ENCODE measurements at regions not wholly inside any gene's neighbourhood (a gene's known extent, or its start where the extent isn't known, plus 50 kb on each side); places are given as distances from the start of the nearest gene placed in this dataset.

DNA sequence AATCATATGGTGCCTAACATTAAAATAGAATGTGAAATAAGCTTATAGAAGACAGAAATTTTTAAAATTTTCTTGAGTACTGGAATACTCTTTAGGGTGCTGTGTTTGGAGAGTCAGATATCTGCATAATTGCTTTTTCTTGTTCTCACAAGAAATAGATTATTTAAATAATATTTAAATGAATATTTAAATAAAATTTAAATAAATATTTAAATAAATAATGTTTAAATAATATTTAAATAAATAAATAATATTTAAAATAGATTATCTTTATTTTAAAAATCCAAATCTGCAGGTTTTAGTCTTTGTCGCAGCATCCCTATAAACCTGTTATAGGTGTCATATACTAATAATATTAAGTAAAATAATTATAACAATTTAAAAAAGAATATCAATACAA, 1589.4 kb downstream of the MAT2B start:
- Histone ChIP-seq H3K27ac (ENCODE audit: low read depth, low read length, poor library complexity, severe bottlenecking) (no peak overlapping the region), H4K20me1 (ENCODE audit: insufficient read depth, low read length) (no peaks in the 10 kb centered on the region), H3K4me2 (ENCODE audit: low read length) (no peak overlapping the region), H3K36me3 (ENCODE audit: insufficient read depth, low read length) (no peaks in the 10 kb centered on the region), H3K4me1 (ENCODE audit: insufficient read depth, low read length, poor library complexity, severe bottlenecking) (no peaks in the 10 kb centered on the region), H3K9me2 (ENCODE audit: insufficient read depth, low read length) (no peaks in the 10 kb centered on the region), H3K9me3 (ENCODE audit: low read length) (no peaks in the 10 kb centered on the region), H3K4me3 (ENCODE audit: low read depth, low read length, poor library complexity, severe bottlenecking) (no peak overlapping the region), H2AFZ (ENCODE audit: low read length) (no peak overlapping the region), H3K79me2 (ENCODE audit: insufficient read depth, low read depth, low read length) (no peaks in the 10 kb centered on the region)
- ChIA-PET POLR2A (interaction anchor here (0.6 to 1.2 kb wide), 2 partner anchors 20 to 290 kb away, joined by 3 read pairs; no protein-coding TSS in a partner anchor), CTCF (ENCODE audit: unreplicated experiment) (no interaction called here)
- no TSS peak for BruUV-seq (replicated peaks)
- TF ChIP-seq, protein P1, sequence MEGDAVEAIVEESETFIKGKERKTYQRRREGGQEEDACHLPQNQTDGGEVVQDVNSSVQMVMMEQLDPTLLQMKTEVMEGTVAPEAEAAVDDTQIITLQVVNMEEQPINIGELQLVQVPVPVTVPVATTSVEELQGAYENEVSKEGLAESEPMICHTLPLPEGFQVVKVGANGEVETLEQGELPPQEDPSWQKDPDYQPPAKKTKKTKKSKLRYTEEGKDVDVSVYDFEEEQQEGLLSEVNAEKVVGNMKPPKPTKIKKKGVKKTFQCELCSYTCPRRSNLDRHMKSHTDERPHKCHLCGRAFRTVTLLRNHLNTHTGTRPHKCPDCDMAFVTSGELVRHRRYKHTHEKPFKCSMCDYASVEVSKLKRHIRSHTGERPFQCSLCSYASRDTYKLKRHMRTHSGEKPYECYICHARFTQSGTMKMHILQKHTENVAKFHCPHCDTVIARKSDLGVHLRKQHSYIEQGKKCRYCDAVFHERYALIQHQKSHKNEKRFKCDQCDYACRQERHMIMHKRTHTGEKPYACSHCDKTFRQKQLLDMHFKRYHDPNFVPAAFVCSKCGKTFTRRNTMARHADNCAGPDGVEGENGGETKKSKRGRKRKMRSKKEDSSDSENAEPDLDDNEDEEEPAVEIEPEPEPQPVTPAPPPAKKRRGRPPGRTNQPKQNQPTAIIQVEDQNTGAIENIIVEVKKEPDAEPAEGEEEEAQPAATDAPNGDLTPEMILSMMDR (conservative IDR thresholded peaks at IDR 0.05; ENCODE audit: low read length): no peak
- no peak for TF ChIP-seq EZH2phosphoT487 (IDR thresholded peaks at IDR 0.05; ENCODE audit: borderline replicate concordance, low read depth, low read length)
- no peak for DNase-seq (ENCODE audit: low spot score)
- intact Hi-C loops (cut with micrococcal nuclease; ENCODE audit: unreplicated experiment): no loop called here

DNA sequence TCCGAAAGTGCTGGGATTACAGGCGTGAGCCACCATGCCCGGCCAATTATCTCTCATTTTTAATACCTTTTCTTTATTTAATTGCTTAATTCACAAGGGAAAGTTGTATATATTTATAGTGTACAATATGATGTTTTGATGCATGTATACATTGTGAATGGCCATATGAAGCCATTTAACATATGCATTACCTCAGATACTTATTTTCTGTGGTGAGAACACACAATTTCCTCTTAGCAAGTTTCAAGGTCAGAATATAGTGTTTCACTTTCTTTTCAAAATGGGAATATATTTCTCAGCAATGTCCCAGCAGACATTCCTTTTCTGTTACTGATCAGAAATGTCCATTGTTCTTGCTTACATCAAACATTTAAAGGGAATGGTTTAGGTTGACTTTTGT, 1596.3 kb downstream of the MAT2B start:
- Histone ChIP-seq H3K4me1 (ENCODE audit: insufficient read depth, low read length, poor library complexity, severe bottlenecking) (no peaks in the 10 kb centered on the region), H3K9me2 (ENCODE audit: insufficient read depth, low read length) (no peaks in the 10 kb centered on the region), H3K4me2 (ENCODE audit: low read length) (no peak overlapping the region), H2AFZ (ENCODE audit: low read length) (no peak overlapping the region), H3K4me3 (ENCODE audit: low read depth, low read length, poor library complexity, severe bottlenecking) (no peak overlapping the region), H3K27ac (ENCODE audit: low read depth, low read length, poor library complexity, severe bottlenecking) (no peak overlapping the region), H3K36me3 (ENCODE audit: insufficient read depth, low read length) (no peaks in the 10 kb centered on the region), H3K9me3 (ENCODE audit: low read length) (no peaks in the 10 kb centered on the region), H4K20me1 (ENCODE audit: insufficient read depth, low read length) (no peaks in the 10 kb centered on the region), H3K79me2 (ENCODE audit: insufficient read depth, low read depth, low read length) (no peaks in the 10 kb centered on the region)
- BruUV-seq (replicated peaks): no TSS peak
- TF ChIP-seq EZH2phosphoT487 (IDR thresholded peaks at IDR 0.05; ENCODE audit: borderline replicate concordance, low read depth, low read length): no peak
- TF ChIP-seq, protein P1 (conservative IDR thresholded peaks at IDR 0.05; ENCODE audit: low read length): no peak
- intact Hi-C loops (cut with micrococcal nuclease; ENCODE audit: unreplicated experiment): no loop called here
- POLR2A ChIA-PET: no interaction called here
- DNase-seq (ENCODE audit: low spot score): no peak
- CTCF ChIA-PET (ENCODE audit: unreplicated experiment): no interaction called here

DNA sequence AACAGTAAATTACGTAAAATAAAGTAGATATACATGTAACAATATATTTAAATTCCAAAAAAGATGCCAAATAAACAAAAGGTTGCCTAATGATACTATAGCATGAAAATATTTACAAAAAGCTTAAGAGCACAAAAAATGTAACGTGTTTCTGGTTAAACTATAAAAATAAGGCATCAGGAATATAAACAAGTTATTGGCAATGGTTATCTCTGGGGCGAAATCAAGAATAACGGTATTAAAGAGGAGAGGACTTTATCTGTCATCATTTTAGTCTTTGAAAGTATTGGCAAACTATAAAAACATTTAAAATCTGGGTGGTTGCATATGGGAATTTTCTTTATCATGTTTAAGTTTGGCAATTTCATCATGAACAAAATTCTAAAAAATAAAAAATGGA, 1599.2 kb downstream of the MAT2B start:
- H4K20me1 ChIP-seq (ENCODE audit: insufficient read depth, low read length): no peaks in the 10 kb centered on the region
- no peak overlapping the region for H3K4me2 ChIP-seq (ENCODE audit: low read length)
- DNase-seq (ENCODE audit: low spot score): no peak
- intact Hi-C loops (cut with micrococcal nuclease; ENCODE audit: unreplicated experiment): no loop called here
- H3K4me1 ChIP-seq (ENCODE audit: insufficient read depth, low read length, poor library complexity, severe bottlenecking): no peaks in the 10 kb centered on the region
- ChIA-PET POLR2A (interaction anchor here (0.6 kb wide), 2 partner anchors 15 to 715 kb away, joined by 3 read pairs; no protein-coding TSS in a partner anchor), CTCF (ENCODE audit: unreplicated experiment) (no interaction called here)
- no peaks in the 10 kb centered on the region for H3K79me2 ChIP-seq (ENCODE audit: insufficient read depth, low read depth, low read length)
- no peak overlapping the region for H3K4me3 ChIP-seq (ENCODE audit: low read depth, low read length, poor library complexity, severe bottlenecking)
- H3K9me2 ChIP-seq (ENCODE audit: insufficient read depth, low read length): no peaks in the 10 kb centered on the region
- H3K9me3 ChIP-seq (ENCODE audit: low read length): no peaks in the 10 kb centered on the region
- BruUV-seq (replicated peaks): no TSS peak
- H2AFZ ChIP-seq (ENCODE audit: low read length): no peak overlapping the region
- TF ChIP-seq EZH2phosphoT487 (IDR thresholded peaks at IDR 0.05; ENCODE audit: borderline replicate concordance, low read depth, low read length): no peak
- TF ChIP-seq, protein P1 (conservative IDR thresholded peaks at IDR 0.05; ENCODE audit: low read length): no peak
- H3K36me3 ChIP-seq (ENCODE audit: insufficient read depth, low read length): no peaks in the 10 kb centered on the region
- H3K27ac ChIP-seq (ENCODE audit: low read depth, low read length, poor library complexity, severe bottlenecking): no peak overlapping the region
